ENCODE measurements at regions not wholly inside any gene's neighbourhood (a gene's known extent, or its start where the extent isn't known, plus 50 kb on each side); places are given as distances from the start of the nearest gene placed in this dataset.

GRCh38 chr7:68535266-68535665 is 1063.0 kb upstream of the AUTS2 start:
- no peak for TF ChIP-seq CTCF (conservative IDR thresholded peaks at IDR 0.05)
- no peak for TF ChIP-seq ZFX (IDR thresholded peaks at IDR 0.05)

Data from C4-2B (cell line).